Osteoblast (primary cell): ENCODE measurements at regions not wholly inside any gene's neighbourhood (a gene's known extent, or its start where the extent isn't known, plus 50 kb on each side); places are given as distances from the start of the nearest gene placed in this dataset.

Experiments
- DNase-seq: peaks from one replicate; pipeline ENCODE4 v3.0.0; 2011; ENCODE audit warnings: low spot score, mixed read lengths; ENCODE audit not compliant: insufficient read length; ENCODE audit errors: missing footprints
- H2AFZ ChIP-seq: 2 replicates; pipeline ENCODE4 v1.6.0; 2011; ENCODE audit warnings: mild to moderate bottlenecking, low read length
- H3K27ac ChIP-seq: 2 replicates; pipeline ENCODE4 v1.5.1; 2011; ENCODE audit warnings: mild to moderate bottlenecking, low read depth, low read length, moderate library complexity
- H3K27me3 ChIP-seq: 2 replicates; pipeline ENCODE4 v1.6.0; 2012; ENCODE audit warnings: mild to moderate bottlenecking, control low read depth, inconsistent platforms, low read length, moderate library complexity; ENCODE audit not compliant: insufficient read depth
- H3K36me3 ChIP-seq: 2 replicates; pipeline ENCODE4 v1.5.1; 2011; ENCODE audit warnings: mild to moderate bottlenecking, low read length, control low read depth, moderate library complexity; ENCODE audit not compliant: insufficient read depth
- H3K4me1 ChIP-seq: 2 replicates; pipeline ENCODE4 v1.5.1; 2011; ENCODE audit warnings: mild to moderate bottlenecking, low read length, control low read depth, moderate library complexity; ENCODE audit not compliant: insufficient read depth
- H3K4me2 ChIP-seq: 2 replicates; pipeline ENCODE4 v1.6.0; 2011; ENCODE audit warnings: mild to moderate bottlenecking, low read length; ENCODE audit not compliant: insufficient read depth
- H3K4me3 ChIP-seq: fragments of 200-600 bp; sonication (generic); 3 replicates; pipeline ENCODE4 v1.5.1; 2012; ENCODE audit warnings: mild to moderate bottlenecking, low read length, inconsistent platforms; ENCODE audit not compliant: insufficient read depth
- H3K79me2 ChIP-seq: 2 replicates; pipeline ENCODE4 v1.6.0; 2012; ENCODE audit warnings: mild to moderate bottlenecking, low read length, control low read depth, inconsistent platforms; ENCODE audit not compliant: insufficient read depth
- H3K9me3 ChIP-seq: 2 replicates; pipeline ENCODE4 v1.5.1; 2011; ENCODE audit warnings: low read depth, low read length, control low read depth
- H4K20me1 ChIP-seq: 2 replicates; pipeline ENCODE4 v1.6.0; 2012; ENCODE audit warnings: mild to moderate bottlenecking, low read length, control low read depth; ENCODE audit not compliant: insufficient read depth
- CTCF ChIP-seq: IDR thresholded peaks from 2 replicates; pipeline ENCODE4 v1.5.1; 2011; ENCODE audit warnings: mild to moderate bottlenecking, low read depth, low read length, moderate library complexity; ENCODE audit errors: extremely low read depth

DNA sequence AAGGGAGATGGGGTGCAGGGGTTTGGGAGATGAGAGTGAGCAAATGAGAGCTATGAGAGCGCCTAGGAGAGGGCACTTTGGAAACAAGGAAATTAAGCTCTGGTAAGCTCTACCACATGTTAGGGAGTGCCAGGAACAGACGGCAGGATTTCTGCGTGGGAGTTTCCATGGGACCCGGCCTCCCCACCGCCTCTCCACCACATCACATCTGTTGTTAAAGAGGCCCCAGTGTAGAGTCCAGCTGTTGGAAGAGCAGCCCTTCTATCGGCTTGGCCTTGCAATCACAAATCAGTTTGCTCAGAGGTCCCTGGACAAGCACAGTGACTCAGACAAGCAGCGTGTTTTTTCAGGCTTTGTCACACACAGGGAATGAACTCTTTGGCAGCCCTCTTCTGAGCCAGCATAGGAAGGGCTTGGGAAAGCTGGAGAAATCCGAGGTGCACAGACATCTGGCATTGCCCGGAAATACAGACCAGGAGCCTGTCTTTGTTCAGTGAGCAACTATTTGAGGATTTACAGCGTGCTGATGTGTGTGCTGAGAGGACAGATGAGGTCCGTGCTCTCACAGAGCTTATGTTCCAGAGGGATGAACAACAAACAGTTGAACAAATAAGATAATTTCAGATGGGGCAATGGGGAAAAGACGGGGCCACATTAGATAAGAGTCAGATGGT, 370.6 kb upstream of the PROK2 start:
- H3K27ac ChIP-seq: peak overlapping the region; percentile 83
- no peaks in the 10 kb centered on the region for H3K79me2 ChIP-seq
- H3K4me1 ChIP-seq: peaks cover 30% of the 10 kb centered on the region
- H4K20me1 ChIP-seq: no peaks in the 10 kb centered on the region
- no peaks in the 10 kb centered on the region for H3K27me3 ChIP-seq
- H3K4me2 ChIP-seq: peak overlapping the region; percentile 27
- H3K4me3 ChIP-seq: no peak overlapping the region
- no peak for TF ChIP-seq CTCF
- no peaks in the 10 kb centered on the region for H3K9me3 ChIP-seq
- H2AFZ ChIP-seq: peak overlapping the region; percentile 7
- peak; percentile 94 for DNase-seq
- no peaks in the 10 kb centered on the region for H3K36me3 ChIP-seq

GRCh38 chr3:72154391-72155335, 369.7 kb upstream of the PROK2 start:
- peak overlapping the region; percentile 83 for H3K27ac ChIP-seq

DNA sequence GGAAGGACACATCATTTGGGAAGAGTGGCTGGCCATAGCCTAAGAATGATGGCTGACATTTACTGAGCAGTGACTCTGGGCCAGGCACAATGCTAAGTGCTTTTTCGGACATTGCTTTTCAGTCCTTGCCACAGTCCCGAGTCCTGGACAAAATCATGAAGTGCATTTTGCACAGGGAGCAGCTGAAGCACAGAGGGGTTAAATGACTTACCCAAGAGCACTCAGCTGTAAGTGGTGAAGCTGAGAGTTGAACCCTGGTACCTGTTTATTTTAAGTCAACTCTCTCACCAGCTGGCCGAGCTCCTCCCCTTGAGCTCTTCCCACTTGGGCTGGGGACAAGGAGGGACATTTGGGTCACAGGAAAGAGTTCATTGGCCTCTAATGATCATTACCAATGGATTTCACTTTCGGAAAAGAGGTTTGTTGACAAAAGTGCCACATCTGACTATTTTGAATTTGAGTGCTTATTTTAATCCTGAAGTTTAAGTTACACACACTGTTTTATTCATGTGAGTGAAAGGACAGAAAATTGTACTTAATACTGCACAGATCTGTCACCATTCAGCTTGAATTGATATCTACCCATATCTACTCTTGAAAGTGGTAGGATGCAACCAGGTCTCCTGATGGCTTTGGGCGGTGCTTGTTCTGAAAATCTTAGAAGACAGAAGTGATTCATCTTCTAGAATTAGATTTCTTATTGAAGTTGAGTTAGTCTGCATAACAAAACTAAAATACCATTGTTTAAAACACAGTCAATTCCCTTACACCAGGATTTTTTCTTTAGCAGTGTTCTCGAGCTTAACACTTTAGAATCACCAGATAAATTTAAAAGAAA, 368.7 kb upstream of the PROK2 start:
- TF ChIP-seq CTCF: no peak
- H3K4me2 ChIP-seq: peak overlapping the region; percentile 85
- peaks cover 30% of the 10 kb centered on the region for H3K4me1 ChIP-seq
- H3K27ac ChIP-seq: peak overlapping the region; percentile 45
- no peaks in the 10 kb centered on the region for H3K79me2 ChIP-seq
- H4K20me1 ChIP-seq: no peaks in the 10 kb centered on the region
- H3K36me3 ChIP-seq: no peaks in the 10 kb centered on the region
- peak overlapping the region; percentile 59 for H3K4me3 ChIP-seq
- H3K27me3 ChIP-seq: no peaks in the 10 kb centered on the region
- no peak for DNase-seq
- no peaks in the 10 kb centered on the region for H3K9me3 ChIP-seq
- peak overlapping the region; percentile 90 for H2AFZ ChIP-seq

More at GRCh38 chr3:72154391-72155335, 369.7 kb upstream of the PROK2 start:
- Histone ChIP-seq H3K36me3 (no peaks in the 10 kb centered on the region), H3K9me3 (no peaks in the 10 kb centered on the region), H4K20me1 (no peaks in the 10 kb centered on the region), H3K79me2 (no peaks in the 10 kb centered on the region), H2AFZ (no peak overlapping the region), H3K4me1 (peaks cover 30% of the 10 kb centered on the region), H3K4me3 (no peak overlapping the region), H3K27me3 (no peaks in the 10 kb centered on the region), H3K4me2 (peak overlapping the region; percentile 27)
- DNase-seq: no peak
- no peak for TF ChIP-seq CTCF
